ENCODE measurements at regions not wholly inside any gene's neighbourhood (a gene's known extent, or its start where the extent isn't known, plus 50 kb on each side); places are given as distances from the start of the nearest gene placed in this dataset.

- H3K27ac Mint-ChIP-seq (ENCODE audit: low read depth, unreplicated experiment): no peak overlapping the region
- no peak for TF ChIP-seq CTCF (IDR thresholded peaks at IDR 0.05; ENCODE audit: unreplicated experiment)
- ChIA-PET POLR2A (interaction anchor here (0.7 kb wide), 1 partner anchor 10 kb away, joined by 3 read pairs; no protein-coding TSS in a partner anchor), CTCF (no interaction called here)
- H3K4me3 Mint-ChIP-seq (ENCODE audit: unreplicated experiment): no peak overlapping the region
- H3K36me3 Mint-ChIP-seq (ENCODE audit: insufficient read depth, unreplicated experiment): no peaks in the 10 kb centered on the region
- no peaks in the 10 kb centered on the region for H3K27me3 Mint-ChIP-seq (ENCODE audit: insufficient read depth, unreplicated experiment)
- peaks cover 20% of the 10 kb centered on the region for H3K4me1 Mint-ChIP-seq (ENCODE audit: insufficient read depth, unreplicated experiment)
- BruUV-seq (replicated peaks): no TSS peak
- intact Hi-C loops (cut with micrococcal nuclease): no loop called here
- no peaks in the 10 kb centered on the region for H3K9me3 Mint-ChIP-seq (ENCODE audit: unreplicated experiment)
- no peak for DNase-seq (ENCODE audit: unreplicated experiment)
These were observed 139.1 kb upstream of the ZPLD1 start for GRCh38 chr3:102295756-102296155.

- Mint-ChIP-seq H3K27me3 (ENCODE audit: insufficient read depth, unreplicated experiment) (no peaks in the 10 kb centered on the region), H3K4me3 (ENCODE audit: unreplicated experiment) (no peak overlapping the region), H3K27ac (ENCODE audit: low read depth, unreplicated experiment) (no peak overlapping the region), H3K36me3 (ENCODE audit: insufficient read depth, unreplicated experiment) (no peaks in the 10 kb centered on the region), H3K4me1 (ENCODE audit: insufficient read depth, unreplicated experiment) (peaks cover 32% of the 10 kb centered on the region), H3K9me3 (ENCODE audit: unreplicated experiment) (no peaks in the 10 kb centered on the region)
- no peak for DNase-seq (ENCODE audit: unreplicated experiment)
- no peak for TF ChIP-seq CTCF (IDR thresholded peaks at IDR 0.05; ENCODE audit: unreplicated experiment)
- intact Hi-C loops (cut with micrococcal nuclease): no loop called here
- ChIA-PET POLR2A (no interaction called here), CTCF (interaction anchor here (0.7 kb wide), 1 partner anchor 25 kb away, joined by 3 read pairs; no protein-coding TSS in a partner anchor)
- no TSS peak for BruUV-seq (replicated peaks)
These were observed 137.7 kb upstream of the ZPLD1 start for GRCh38 chr3:102297072-102297658.

GRCh38 chr3:102299125-102299877, 135.5 kb upstream of the ZPLD1 start:
- H3K9me3 Mint-ChIP-seq (ENCODE audit: unreplicated experiment): no peaks in the 10 kb centered on the region
- peaks cover 34% of the 10 kb centered on the region for H3K4me1 Mint-ChIP-seq (ENCODE audit: insufficient read depth, unreplicated experiment)
- BruUV-seq (replicated peaks): TSS peak; percentile 84
- H3K27me3 Mint-ChIP-seq (ENCODE audit: insufficient read depth, unreplicated experiment): no peaks in the 10 kb centered on the region
- ChIA-PET POLR2A (no interaction called here), CTCF (no interaction called here)
- TF ChIP-seq CTCF (IDR thresholded peaks at IDR 0.05; ENCODE audit: unreplicated experiment): no peak
- H3K27ac Mint-ChIP-seq (ENCODE audit: low read depth, unreplicated experiment): peak overlapping the region; percentile 93
- no peaks in the 10 kb centered on the region for H3K36me3 Mint-ChIP-seq (ENCODE audit: insufficient read depth, unreplicated experiment)
- no peak overlapping the region for H3K4me3 Mint-ChIP-seq (ENCODE audit: unreplicated experiment)
- intact Hi-C loops (cut with micrococcal nuclease): no loop called here
- DNase-seq (ENCODE audit: unreplicated experiment): peak; percentile 84

- no peaks in the 10 kb centered on the region for H3K9me3 Mint-ChIP-seq (ENCODE audit: unreplicated experiment)
- H3K4me1 Mint-ChIP-seq (ENCODE audit: insufficient read depth, unreplicated experiment): peaks cover 34% of the 10 kb centered on the region
- ChIA-PET CTCF (no interaction called here), POLR2A (no interaction called here)
- peak overlapping the region; percentile 93 for H3K27ac Mint-ChIP-seq (ENCODE audit: low read depth, unreplicated experiment)
- H3K4me3 Mint-ChIP-seq (ENCODE audit: unreplicated experiment): no peak overlapping the region
- intact Hi-C loops (cut with micrococcal nuclease): no loop called here
- TF ChIP-seq CTCF (IDR thresholded peaks at IDR 0.05; ENCODE audit: unreplicated experiment): no peak
- DNase-seq (ENCODE audit: unreplicated experiment): no peak
- no TSS peak for BruUV-seq (replicated peaks)
- H3K36me3 Mint-ChIP-seq (ENCODE audit: insufficient read depth, unreplicated experiment): no peaks in the 10 kb centered on the region
- H3K27me3 Mint-ChIP-seq (ENCODE audit: insufficient read depth, unreplicated experiment): no peaks in the 10 kb centered on the region
These were observed 133.5 kb upstream of the ZPLD1 start for GRCh38 chr3:102301155-102301880.
